Hepatocyte (in vitro differentiated cells): ENCODE measurements at regions not wholly inside any gene's neighbourhood (a gene's known extent, or its start where the extent isn't known, plus 50 kb on each side); places are given as distances from the start of the nearest gene placed in this dataset.

Experiments used
- CTCF ChIP-seq: fragments of 200-600 bp; sonication (generic); IDR thresholded peaks from 2 replicates; pipeline ENCODE4 v1.5.1; 2016; ENCODE audit warnings: antibody characterized with exemption, mild to moderate bottlenecking; ENCODE audit not compliant: poor library complexity
- EZH2 ChIP-seq: fragments of 200-600 bp; sonication (generic); IDR thresholded peaks from 2 replicates; pipeline ENCODE4 v1.6.1; 2016; ENCODE audit warnings: antibody characterized with exemption, mild to moderate bottlenecking, borderline replicate concordance
- EZH2phosphoT487 ChIP-seq: fragments of 200-600 bp; sonication (generic); IDR thresholded peaks from one replicate; pipeline ENCODE4 v1.6.1; 2018; ENCODE audit warnings: antibody characterized with exemption, mild to moderate bottlenecking, low read depth, moderate library complexity; ENCODE audit not compliant: unreplicated experiment, severe bottlenecking

- TF ChIP-seq CTCF (no peak), EZH2phosphoT487 (no peak), EZH2 (no peak)
These were observed 351.9 kb downstream of the SEC14L1 start for GRCh38 chr17:77492446-77493237.
